CD1c-positive myeloid dendritic cell (primary cell): ENCODE measurements at regions not wholly inside any gene's neighbourhood (a gene's known extent, or its start where the extent isn't known, plus 50 kb on each side); places are given as distances from the start of the nearest gene placed in this dataset.

Experiments used
- DNase-seq: peaks from one replicate; pipeline ENCODE4 v3.0.0-alpha.2; 2016; ENCODE audit errors: extremely low spot score

DNA sequence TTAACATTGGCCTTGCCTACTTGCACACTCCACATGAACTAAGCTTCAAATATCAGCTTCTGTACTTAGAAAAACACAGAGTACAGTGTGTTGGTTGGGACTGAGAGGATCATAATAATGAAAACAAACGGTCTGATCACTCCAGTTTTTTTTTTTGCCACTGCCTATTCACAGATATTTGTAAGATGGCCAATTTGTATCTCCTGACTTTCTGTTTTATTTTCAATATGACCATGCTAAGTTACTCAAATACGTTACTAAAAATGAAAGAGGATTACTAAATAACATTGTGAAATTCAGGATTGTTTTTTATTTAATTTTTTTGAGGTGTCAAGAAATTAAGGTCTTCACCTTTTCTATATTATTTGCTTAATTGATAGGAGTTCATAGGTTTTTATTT lies 595.1 kb downstream of the TUSC7 start:
- DNase-seq = no peak

DNA sequence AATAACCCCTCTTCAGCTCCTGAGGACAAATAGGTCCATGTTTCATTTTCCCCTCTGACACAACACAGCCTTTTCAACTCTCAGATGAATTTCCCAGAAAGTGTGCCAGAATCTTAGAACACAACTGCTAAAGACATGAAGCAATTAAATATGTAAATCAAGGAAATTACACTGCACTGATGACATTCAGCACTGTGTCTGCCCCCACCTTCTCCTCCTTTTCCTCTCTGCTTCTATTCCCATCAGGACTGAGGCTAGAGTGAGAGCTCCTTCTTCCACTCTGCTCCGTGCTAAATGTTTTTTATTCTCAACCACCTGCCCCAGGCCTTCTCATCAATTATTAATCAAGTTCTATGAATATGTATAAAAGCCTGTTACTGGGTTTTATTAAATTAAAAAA lies 596.1 kb downstream of the TUSC7 start:
- no peak for DNase-seq

DNA sequence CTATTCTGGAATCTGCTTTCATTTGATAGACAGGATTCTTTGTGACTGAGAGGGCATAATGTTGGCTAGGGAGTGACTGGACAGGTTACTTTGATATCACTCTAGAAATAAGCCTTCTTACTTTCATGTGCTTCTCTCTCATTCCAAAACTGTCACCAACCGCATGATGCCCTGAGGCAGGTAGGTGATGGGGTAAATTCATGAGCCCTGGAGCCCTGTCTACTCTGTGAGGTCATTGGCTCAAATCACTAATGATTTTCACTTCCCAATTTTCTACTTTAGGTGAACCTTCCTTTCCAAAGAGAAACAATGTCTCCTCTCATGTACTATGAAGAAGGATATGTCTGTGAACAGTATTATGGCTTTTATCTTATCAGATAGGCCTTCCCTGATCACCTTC lies 596.7 kb downstream of the TUSC7 start:
- no peak for DNase-seq

DNA sequence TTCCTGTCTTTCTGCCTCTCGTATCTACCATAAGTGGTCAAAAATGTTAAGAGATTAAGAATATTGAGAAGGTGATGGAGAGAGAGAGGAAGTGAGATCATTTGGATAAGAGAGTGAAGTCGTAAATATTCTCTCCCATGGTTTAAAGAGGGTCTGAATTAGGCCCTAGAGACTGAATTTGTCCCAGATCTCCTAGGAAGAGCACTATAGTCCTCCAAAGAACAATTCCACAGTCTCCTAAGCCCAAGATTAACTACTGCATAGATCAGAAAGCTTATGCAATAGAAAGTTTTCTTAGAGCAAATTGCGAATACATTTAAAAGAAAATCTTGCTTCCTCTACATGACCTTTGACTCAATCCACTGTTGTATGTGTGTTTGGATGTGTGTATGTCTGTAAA lies 598.8 kb downstream of the TUSC7 start:
- DNase-seq = no peak

DNA sequence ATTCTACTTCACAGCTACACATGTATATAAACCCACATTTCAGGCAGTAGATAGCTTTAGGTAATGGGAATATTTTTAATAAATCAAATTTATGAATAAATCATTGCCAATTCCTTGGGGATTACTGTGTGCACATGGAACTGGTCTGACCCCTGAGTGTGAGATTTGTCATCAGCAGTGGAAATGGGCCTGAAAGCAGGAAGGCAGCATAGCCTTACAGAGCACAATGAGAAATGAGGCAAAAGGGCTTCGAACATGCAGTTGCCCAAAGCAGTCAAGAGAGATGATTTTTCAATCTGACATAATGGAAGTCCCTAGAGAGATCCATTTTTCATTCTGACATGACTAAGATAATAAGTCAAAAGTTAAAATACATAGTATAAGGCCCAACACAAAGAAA lies 599.2 kb downstream of the TUSC7 start:
- no peak for DNase-seq

DNA sequence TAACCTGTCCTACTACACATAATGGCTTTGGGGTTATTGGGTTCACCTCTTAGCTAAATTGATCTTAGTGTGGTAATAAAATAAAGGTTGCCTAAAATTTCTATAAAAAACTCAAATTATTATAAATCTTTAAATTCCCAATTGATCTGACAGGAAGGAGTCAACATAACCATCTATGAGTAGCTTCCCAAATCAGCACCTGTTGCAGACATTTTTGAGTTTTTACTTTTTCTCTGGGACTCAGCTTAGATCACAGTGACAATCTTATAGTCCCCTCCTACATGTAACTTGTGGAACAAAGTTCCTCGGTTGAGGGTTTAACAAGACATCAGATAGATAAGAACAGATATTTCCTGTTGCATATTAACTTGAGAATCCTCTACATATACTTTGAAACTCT lies 601.0 kb downstream of the TUSC7 start:
- no peak for DNase-seq

DNA sequence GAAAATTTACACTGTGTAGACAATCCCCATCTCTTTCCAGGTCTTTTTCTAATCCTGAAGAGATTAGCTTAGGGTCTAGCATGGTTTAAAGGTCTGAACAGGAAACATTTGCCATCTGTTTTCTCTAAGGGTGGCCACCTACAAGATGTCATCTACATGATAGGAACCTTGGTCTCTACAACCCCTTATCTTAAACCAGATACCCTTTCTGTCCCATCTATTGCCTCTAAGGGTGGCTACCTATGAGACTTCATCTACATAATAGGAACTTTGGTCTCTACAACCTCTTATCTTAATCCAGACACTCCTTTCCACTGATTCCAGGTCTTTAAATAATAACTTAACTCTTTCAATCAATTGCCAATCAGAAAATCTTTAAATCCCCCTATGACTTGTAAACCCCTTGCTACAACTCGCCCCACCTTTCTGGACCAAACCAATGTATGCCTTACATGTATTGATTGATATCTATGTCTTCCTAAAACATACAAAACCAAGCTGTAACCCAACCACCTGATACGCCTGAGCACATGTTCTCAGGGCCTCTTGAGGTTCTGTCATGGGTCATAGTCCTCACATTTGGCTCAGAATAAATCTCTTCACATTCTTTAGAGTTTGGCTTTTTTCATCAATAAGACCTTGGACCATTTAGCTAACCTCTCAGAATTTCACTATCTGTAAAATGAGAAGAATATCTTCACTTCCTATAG lies 605.0 kb downstream of the TUSC7 start:
- DNase-seq = no peak

DNA sequence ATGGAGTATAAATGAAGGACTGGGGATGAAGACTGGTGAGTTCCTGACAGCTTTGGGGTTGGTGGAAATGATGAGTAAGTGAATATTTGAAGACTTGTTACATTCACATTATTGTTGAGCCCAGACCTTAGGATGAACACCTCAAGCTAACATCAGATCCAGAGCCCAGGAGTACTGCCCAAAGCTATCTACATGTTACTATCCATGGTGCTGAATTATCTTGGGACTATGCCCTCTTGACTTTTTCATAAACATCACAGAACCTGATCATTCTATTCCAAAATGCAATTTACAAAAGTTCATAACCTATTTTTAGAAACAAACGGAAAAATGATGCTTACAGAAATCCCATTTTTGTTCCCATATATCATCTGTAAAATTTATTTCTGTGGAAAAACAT lies 613.3 kb downstream of the TUSC7 start:
- DNase-seq = no peak

DNA sequence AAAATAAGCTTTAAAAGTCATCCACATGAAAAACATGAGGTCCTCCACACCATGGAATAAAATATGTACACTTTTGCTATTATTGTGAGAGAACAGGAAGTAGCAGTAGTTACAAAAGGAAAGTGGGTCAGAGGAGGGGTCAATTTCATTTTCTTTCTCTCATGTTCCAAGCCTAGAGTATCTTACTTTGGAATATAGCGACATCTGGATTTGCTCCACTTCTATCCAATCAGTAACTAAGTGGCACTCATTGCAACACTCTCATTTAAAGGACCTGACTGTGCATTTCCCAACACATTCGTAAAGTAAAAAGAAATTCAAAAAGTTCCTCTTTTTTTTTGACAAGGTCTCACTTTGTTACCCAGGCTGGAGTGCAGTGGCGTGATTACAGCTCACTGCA lies 637.3 kb downstream of the TUSC7 start:
- peak; percentile 11 for DNase-seq

DNA sequence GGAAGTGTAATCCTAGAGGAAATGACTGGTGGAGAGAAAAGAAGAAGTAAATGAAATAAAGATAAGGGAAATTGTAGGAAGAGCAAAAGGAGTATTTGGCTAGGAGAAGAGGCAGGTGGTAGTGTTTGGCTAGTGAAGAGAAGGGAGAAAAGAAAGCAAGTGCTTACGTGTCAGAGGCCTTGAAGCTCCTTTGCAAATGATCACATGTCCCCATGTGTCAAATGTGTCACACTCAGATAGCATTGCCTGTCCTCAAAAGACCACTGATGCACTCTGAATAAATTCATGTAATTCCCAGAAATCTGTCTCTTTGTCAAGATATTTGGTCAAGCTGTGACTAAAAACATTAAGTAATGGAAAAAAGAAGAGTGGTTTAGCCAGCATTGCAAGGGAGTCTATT lies 639.3 kb downstream of the TUSC7 start:
- DNase-seq = no peak

DNA sequence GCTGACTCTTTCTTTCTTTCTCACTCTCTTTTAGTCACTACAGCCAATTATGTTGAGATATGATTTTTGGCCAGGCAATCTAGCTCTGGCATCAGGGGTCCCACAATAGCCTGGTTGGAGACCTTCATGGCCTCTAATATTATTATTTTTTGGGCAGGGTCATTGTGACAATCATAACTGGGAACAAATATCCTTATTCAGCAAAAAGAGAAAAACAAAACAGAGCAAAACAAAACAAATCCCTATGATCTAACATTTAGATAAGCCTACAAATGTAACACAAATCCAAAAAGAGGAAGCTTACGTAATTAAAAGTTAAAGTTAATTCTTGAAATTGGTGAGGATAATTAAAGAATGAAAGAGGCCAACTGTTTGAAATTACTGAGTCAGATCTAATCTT lies 640.0 kb downstream of the TUSC7 start:
- no peak for DNase-seq

DNA sequence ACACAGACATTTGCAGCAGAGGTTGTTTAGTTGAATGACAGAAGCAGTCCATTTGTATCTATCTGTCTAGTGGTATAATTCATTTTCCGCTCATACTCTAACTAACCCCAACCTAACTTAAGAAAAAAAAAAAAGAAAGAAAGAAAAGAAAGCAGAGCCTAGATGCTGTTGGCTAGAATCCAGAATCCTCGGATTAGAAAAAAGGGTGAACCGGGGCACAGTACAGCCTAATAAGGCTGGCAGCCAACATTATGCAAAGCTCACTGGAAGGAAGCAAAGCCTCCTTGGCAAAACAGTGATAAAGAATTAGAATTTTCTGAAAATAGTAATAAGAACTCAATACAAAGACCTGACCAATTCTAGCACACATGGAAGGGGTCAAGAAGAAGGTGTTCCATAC lies 640.8 kb downstream of the TUSC7 start:
- no peak for DNase-seq

DNA sequence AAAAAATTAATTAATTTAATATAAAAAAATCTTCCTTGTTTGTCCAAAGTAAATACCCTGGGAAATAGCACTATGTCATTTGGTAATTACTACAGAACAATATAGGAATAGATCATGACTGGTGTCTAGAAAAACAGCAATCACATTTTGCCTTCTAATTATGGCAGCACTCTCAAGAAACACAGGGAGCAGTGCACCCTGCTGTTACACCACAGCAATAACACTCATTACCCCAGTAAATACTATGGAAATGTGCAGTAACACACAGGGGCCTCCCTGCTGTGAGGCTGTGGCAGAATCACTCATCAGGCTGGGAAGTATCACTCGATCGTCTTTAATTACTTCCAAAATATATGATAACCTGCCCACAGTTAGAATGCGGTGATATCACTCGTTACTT lies 646.0 kb downstream of the TUSC7 start:
- peak; percentile 22 for DNase-seq

DNA sequence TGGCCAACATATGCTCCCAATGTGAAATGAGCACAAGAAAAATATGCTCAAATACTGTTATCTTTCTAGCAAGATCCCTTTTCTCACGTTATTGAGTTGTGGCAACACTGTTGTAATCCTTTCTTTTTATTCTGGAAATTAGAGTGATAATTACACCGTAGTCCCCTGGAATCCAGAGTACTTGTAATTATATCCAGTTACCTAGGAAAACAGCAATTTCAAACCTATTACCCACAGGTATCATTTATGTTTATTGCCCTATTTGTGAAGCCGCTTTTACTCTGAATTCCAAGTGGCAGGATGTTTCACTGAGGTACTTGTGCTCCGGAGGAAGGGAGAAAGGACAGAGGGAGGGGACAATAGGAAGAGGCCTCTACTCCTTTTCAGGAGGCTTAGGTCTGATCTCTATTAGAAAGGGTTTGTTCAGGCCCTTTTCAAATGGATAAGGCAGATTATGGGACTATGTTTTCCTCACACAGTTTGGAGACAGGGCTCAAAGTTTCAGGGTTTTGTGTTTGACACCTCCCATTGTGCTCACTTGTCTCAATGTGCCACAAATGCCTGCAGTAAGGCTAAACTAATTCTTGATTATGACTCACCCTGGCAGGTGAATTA lies 646.6 kb downstream of the TUSC7 start:
- no peak for DNase-seq

DNA sequence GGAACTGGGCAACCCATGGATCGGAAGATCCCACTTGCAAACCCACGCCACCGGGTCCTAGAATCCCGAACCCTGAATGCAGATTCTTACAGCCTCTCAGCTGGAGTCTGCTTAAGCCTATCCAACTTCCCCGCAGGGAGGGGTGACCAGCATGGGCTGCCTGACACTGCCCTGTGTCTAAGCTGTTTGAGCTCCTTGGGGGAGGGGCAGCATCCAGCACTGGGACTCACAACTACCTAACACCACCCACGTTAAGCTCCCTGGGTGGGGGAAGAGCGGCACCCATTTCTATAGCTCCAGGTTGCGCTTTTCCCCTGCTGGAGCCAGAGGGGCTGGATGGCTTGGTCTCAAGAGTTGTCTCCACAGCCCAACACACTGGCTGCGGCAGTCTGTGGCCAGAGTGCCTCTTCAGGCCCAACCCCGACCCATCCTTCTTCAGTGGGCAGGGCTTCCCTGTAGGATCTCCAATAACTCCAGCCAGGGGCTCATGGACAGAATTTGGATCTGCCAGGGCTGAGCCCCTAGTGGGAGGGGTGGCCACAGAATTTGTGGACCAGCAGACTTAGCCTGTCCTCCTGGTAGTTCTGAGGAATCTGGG lies 649.2 kb downstream of the TUSC7 start:
- DNase-seq = no peak

DNA sequence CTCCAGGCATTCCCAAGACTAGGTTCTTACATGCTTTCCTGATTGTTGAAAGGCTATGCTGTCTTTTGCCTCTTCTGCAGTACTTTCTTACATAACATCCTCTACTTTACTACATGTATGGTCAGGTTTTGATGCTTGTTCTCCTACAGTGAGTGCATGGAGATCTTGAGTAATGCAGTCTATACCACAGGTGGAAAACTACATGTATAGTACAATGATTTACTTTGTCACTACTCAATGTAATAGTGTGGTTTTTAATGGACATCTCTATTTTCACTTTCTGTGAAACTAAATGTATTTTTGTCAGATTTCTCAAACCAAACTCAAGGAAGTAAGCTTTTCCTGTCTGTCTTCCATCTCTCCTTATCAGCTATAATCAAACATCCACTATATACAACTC lies 657.0 kb downstream of the TUSC7 start:
- no peak for DNase-seq

DNA sequence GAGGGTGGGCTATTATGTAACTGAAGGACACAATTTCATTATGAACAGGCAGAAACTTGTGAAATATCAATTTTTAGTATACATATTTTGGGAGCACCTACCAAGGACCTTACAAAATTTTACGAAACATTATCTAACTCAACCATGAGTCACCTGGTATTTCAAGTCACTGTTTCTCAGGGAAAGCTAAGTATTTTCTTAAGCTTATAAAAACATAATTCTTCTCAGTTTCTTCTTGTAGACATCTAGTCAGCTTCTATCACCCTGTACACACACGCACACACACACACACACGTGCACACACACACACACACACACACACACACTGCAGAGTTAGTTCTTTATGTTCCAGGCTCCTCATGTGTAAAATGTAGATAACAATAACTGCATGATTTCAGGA lies 658.3 kb downstream of the TUSC7 start:
- no peak for DNase-seq

DNA sequence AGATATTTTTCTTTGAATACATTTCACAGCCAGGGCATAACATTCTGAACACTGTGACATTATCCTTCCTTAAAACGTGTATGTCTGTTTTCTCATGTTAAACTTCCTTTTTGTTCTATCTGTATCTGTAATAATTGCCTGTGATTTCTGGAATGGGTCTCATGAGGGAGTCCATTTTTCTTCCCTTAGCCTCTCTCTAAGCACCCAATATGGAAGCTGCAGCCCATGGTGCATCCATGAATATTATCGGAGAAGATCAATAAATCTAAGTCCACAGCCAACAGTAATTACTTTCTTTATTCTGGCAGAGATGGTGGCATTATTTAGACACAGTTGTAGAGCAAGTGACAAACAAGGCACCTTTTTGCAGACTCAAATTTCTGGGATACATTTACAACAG lies 671.1 kb downstream of the TUSC7 start:
- no peak for DNase-seq

DNA sequence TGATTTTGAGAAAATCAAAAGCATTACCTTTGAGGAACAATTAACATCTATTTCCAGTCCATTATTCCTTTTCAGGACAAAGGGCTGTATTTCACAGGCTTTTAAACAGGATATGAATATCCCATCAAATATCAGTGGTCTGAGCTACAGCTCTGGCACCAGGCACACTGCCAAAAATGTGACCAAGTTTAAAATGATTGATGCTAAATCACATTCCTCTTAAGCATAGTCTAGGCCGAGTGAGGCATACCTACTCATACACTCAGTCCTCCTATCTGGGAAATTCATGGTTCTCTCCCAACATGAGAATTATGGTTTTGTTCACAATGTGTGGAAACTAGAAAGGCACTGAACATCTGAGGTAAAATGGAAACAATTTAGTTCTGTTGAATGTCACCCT lies 683.5 kb downstream of the TUSC7 start:
- no peak for DNase-seq

DNA sequence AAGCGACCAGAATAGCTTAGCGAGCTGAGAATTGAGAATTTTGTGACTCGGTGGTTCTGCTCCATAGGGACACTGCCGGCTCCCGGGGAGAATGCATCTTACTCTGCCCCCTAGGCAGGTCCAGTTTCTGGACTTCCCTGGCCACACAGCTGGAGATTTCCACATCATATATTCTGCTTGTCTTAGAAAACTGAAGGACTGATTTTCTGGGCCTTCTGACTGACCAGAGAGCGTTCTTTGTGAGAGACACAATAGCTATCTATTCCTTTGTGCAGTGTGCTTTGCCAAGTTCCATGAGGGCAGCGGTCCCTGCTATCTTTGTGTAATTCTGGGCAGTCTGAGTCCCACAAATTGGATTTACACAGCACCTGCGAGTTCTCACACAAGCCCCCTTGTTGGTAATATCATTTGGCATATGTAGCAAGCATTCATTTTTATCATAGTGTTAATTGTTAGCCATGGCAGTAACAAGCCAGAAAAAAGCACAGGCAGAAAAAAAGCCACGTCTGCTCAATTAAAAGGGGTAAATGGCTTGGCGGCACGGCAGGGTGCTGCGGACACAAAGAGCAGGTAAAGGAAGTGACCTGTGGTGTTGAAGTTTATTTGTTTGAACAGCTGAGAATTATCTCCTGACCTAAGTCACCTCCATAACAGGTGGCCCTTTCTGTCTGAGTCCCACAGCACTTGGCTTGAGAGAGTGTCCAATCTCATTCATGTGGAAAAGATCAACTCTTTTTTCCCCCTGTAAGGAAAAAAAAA lies 688.7 kb downstream of the TUSC7 start:
- DNase-seq = no peak

DNA sequence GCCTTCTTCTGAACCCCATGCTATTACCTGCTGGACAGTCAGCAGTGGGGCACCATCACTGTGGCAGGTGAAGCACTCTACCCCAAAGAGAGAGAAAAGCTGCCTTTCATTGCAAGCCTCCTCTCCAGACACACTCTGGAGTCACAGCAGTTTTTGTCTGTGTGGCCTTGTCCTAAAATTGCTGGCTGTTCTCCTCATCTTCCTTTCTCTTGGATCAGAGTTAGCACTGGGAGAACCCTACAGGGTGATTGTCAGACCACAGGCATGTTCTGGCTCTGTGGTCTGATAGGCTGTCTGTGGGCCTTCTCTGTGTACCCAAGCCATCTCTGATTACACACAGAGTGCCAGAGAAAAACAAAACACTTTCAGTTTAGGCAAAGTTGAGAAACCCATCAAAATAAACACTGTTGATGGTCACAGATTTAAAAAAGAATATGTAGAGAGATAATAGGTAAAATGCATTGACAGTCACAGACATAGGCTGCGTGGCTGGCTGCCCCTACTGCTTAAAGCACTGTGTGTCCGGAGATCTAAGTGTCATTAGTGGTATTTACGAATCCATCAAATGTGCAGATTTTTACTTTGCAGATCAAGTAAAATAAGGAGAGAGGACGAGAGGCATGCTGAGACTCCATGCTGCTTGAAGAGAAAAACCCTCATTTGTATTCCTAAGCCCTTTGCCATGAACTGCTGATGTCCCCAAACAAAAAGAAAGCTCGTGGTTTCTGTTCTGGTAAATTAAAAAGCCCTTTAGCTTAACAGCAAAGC lies 689.9 kb downstream of the TUSC7 start:
- no peak for DNase-seq

DNA sequence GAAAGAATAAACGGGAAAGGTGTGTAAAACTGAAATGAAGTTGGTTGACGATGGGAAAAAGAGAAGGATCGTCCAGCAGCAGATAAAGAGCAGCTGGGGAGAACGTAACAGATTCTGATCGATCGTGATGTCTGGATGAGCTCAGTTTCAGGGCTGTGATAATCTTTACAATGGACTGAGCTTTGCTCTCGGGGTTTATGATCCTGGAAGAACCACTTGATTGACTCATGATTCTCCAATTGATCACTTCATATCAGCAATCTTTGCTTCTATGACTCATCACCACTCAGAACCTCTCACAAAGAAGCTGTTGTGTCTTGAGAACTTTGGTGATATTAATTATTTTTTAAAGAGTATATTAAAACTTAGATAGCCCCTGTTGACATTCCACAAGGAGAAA lies 690.7 kb downstream of the TUSC7 start:
- DNase-seq = no peak
